NCI-H2196 treated with DMSO at 0.1 percent for 48 hours (cell line): ENCODE measurements at regions not wholly inside any gene's neighbourhood (a gene's known extent, or its start where the extent isn't known, plus 50 kb on each side); places are given as distances from the start of the nearest gene placed in this dataset.
"Not testable (repeated sequence)": the region's sequence is repeated elsewhere in the genome, so short reads cannot be mapped to it uniquely, and the experiment has no call there.

Source experiments
- DNase-seq: peaks from one replicate; lab custom pipeline; 2025; ENCODE audit not compliant: unreplicated experiment; lab: John Stamatoyannopoulos, UW

- no peak for DNase-seq
Measured at GRCh38 chr10:131822013-131822691, 78.7 kb upstream of the PPP2R2D start.

GRCh38 chr10:131822692-131823245, 78.0 kb upstream of the PPP2R2D start:
- no peak for DNase-seq

- not testable (repeated sequence) for DNase-seq
Measured at GRCh38 chr10:131823601-131824099, 77.2 kb upstream of the PPP2R2D start.

GRCh38 chr10:131824371-131825149, 76.2 kb upstream of the PPP2R2D start:
- DNase-seq: no peak

- DNase-seq: no peak
Measured at GRCh38 chr10:131825150-131825848, 75.5 kb upstream of the PPP2R2D start.

- no peak for DNase-seq
Measured at GRCh38 chr10:131825960-131826650, 74.7 kb upstream of the PPP2R2D start.

GRCh38 chr10:131829156-131829930, 71.5 kb upstream of the PPP2R2D start:
- no peak for DNase-seq

- DNase-seq: no peak
Measured at GRCh38 chr10:131830446-131831130, 70.2 kb upstream of the PPP2R2D start.

- no peak for DNase-seq
Measured at GRCh38 chr10:131831561-131831960, 69.2 kb upstream of the PPP2R2D start.

GRCh38 chr10:131832056-131832685, 68.6 kb upstream of the PPP2R2D start:
- no peak for DNase-seq

GRCh38 chr10:131833013-131833412, 67.8 kb upstream of the PPP2R2D start:
- no peak for DNase-seq

- no peak for DNase-seq
Measured at GRCh38 chr10:131833446-131834080, 67.2 kb upstream of the PPP2R2D start.

- DNase-seq: no peak
Measured at GRCh38 chr10:131834152-131834810, 66.5 kb upstream of the PPP2R2D start.

GRCh38 chr10:131838966-131839742, 61.7 kb upstream of the PPP2R2D start:
- no peak for DNase-seq

- DNase-seq: not testable (repeated sequence)
Measured at GRCh38 chr10:131839880-131840787, 60.7 kb upstream of the PPP2R2D start.

GRCh38 chr10:131840788-131841118, 60.1 kb upstream of the PPP2R2D start:
- no peak for DNase-seq
